PC-3 (cell line): ENCODE measurements at regions not wholly inside any gene's neighbourhood (a gene's known extent, or its start where the extent isn't known, plus 50 kb on each side); places are given as distances from the start of the nearest gene placed in this dataset.
A peak's percentile ranks its signal among the peaks of the same experiment; 100 is the strongest.

ENCODE experiments used
- ATAC-seq: fragments of 200-7000 bp; cut with Tn5 transposase; 2 replicates; pipeline ENCODE4 v1.9.1; 2020; ENCODE audit warnings: mild to moderate bottlenecking, moderate library complexity
- BruUV-seq: library from RNA; stranded (reverse); fragments of 400-500 nt; replicated peaks from 2 replicates; lab custom pipeline; 2021; lab: Mats Ljungman, UMichigan
- CTCF ChIA-PET: fragments of 300-600 bp; sonication (Branson Sonifier 250); formaldehyde crosslinking; loops from one replicate; lab custom pipeline; 2022; ENCODE audit warnings: antibody characterized with exemption; lab: Charles Lee
- POLR2A ChIA-PET: fragments of 300-600 bp; sonication (Branson Sonifier 250); formaldehyde crosslinking; loops from one replicate; lab custom pipeline; 2022; ENCODE audit warnings: antibody characterized with exemption; ENCODE audit not compliant: unreplicated experiment; lab: Charles Lee
- DNase-seq: peaks from one replicate; pipeline ENCODE4 v3.0.0-alpha.2; 2015
- H2AFZ ChIP-seq: fragments of 300-600 bp; sonication (generic); 2 replicates; pipeline ENCODE4 v1.6.0; 2016; ENCODE audit warnings: antibody characterized with exemption, low read length
- H3F3A ChIP-seq: fragments of 300-600 bp; sonication (generic); one replicate; pipeline ENCODE4 v1.6.0; 2017; ENCODE audit warnings: antibody characterized with exemption, low read length, control low read depth, mild to moderate bottlenecking; ENCODE audit not compliant: unreplicated experiment
- H3K27ac ChIP-seq: fragments of 300-600 bp; sonication (generic); 2 replicates; pipeline ENCODE4 v1.5.1; 2016; ENCODE audit warnings: mild to moderate bottlenecking, low read length
- H3K27me3 ChIP-seq: fragments of 300-600 bp; sonication (generic); 2 replicates; pipeline ENCODE4 v1.6.1; 2016; ENCODE audit warnings: low read length, mixed read lengths
- H3K36me3 ChIP-seq: fragments of 300-600 bp; sonication (generic); 2 replicates; pipeline ENCODE4 v1.6.1; 2016; ENCODE audit warnings: low read depth, mixed run types, low read length, mixed read lengths
- H3K4me1 ChIP-seq: fragments of 300-600 bp; sonication (generic); 2 replicates; pipeline ENCODE4 v1.5.1; 2016; ENCODE audit warnings: low read length; ENCODE audit not compliant: insufficient read depth
- H3K4me2 ChIP-seq: fragments of 300-600 bp; sonication (generic); 2 replicates; pipeline ENCODE4 v1.6.0; 2016; ENCODE audit warnings: low read length
- H3K4me3 ChIP-seq: fragments of 300-600 bp; sonication (generic); 2 replicates; pipeline ENCODE4 v1.5.1; 2016; ENCODE audit warnings: mild to moderate bottlenecking, low read length, mixed read lengths
- H3K79me2 ChIP-seq: fragments of 300-600 bp; sonication (generic); 2 replicates; pipeline ENCODE4 v1.6.1; 2017; ENCODE audit warnings: low read length, mixed read lengths
- H3K9ac ChIP-seq: fragments of 300-600 bp; sonication (generic); 2 replicates; pipeline ENCODE4 v1.6.0; 2016; ENCODE audit warnings: mild to moderate bottlenecking, low read length
- H3K9me2 ChIP-seq: fragments of 300-600 bp; sonication (generic); replicated peaks from 2 replicates; pipeline ENCODE4 v1.6.1; 2016; ENCODE audit warnings: mixed run types, low read length, mixed read lengths
- H3K9me3 ChIP-seq: fragments of 300-600 bp; sonication (generic); 2 replicates; pipeline ENCODE4 v1.6.1; 2016; ENCODE audit warnings: low read length, mixed read lengths
- H4K20me1 ChIP-seq: fragments of 300-600 bp; sonication (generic); 2 replicates; pipeline ENCODE4 v1.6.1; 2016; ENCODE audit warnings: low read length, mixed read lengths
- EZH2 ChIP-seq: fragments of 300-600 bp; sonication (generic); IDR thresholded peaks from one replicate; pipeline ENCODE4 v1.6.1; 2017; ENCODE audit warnings: antibody characterized with exemption, mild to moderate bottlenecking, low read length; ENCODE audit not compliant: unreplicated experiment
- EZH2phosphoT487 ChIP-seq: fragments of 300-600 bp; sonication (generic); IDR thresholded peaks from 2 replicates; pipeline ENCODE4 v1.6.1; 2018; ENCODE audit warnings: mild to moderate bottlenecking, antibody characterized with exemption, low read length, borderline replicate concordance
- intact Hi-C: fragments of 100-400 bp; cut with micrococcal nuclease; formaldehyde crosslinking; loops from 2 replicates; pipeline ENCODE4 v1.9.0; 2023
- TF ChIP-seq, protein P1 (sequence below): fragments of 300-600 bp; sonication (generic); conservative IDR thresholded peaks from 2 replicates; pipeline ENCODE4 v1.5.1; 2017; ENCODE audit warnings: antibody characterized with exemption, low read depth, mild to moderate bottlenecking, low read length

DNA sequence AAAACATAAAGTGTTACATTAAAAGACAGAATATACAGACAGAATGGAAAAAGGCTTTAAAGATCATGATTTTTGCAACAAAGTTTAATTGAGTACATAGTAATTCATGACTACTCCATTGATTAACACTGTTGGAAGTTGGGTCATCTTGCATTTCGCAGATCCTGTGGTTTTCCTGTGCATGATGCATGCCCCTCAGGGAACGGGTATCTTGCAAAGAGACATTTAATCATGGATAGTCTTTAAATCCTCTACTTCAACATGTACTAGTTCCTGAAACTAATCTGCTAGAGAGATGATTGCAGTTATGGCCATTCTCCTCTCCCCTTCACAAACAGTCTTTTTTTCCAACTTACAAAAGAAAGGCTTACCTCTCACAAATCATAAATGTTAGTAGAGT lies 155.6 kb upstream of the DSEL start:
- intact Hi-C loops: no loop called here
- Histone ChIP-seq H3K27ac (no peak overlapping the region), H3K4me3 (no peak overlapping the region), H3F3A (no peaks in the 10 kb centered on the region), H3K4me2 (no peak overlapping the region), H3K27me3 (no peaks in the 10 kb centered on the region), H2AFZ (no peak overlapping the region), H3K9ac (no peak overlapping the region), H3K4me1 (peaks cover 3% of the 10 kb centered on the region; the same call in 1 of the 2 replicates), H3K79me2 (no peaks in the 10 kb centered on the region), H3K36me3 (no peaks in the 10 kb centered on the region), H4K20me1 (no peaks in the 10 kb centered on the region), H3K9me3 (no peaks in the 10 kb centered on the region), H3K9me2 (no peaks in the 10 kb centered on the region)
- ChIA-PET CTCF (no interaction called here), POLR2A (no interaction called here)
- no TSS peak for BruUV-seq
- ATAC-seq (no peak), DNase-seq (peak; percentile 16)
- TF ChIP-seq EZH2 (no peak), EZH2phosphoT487 (no peak)
- TF ChIP-seq, protein P1, sequence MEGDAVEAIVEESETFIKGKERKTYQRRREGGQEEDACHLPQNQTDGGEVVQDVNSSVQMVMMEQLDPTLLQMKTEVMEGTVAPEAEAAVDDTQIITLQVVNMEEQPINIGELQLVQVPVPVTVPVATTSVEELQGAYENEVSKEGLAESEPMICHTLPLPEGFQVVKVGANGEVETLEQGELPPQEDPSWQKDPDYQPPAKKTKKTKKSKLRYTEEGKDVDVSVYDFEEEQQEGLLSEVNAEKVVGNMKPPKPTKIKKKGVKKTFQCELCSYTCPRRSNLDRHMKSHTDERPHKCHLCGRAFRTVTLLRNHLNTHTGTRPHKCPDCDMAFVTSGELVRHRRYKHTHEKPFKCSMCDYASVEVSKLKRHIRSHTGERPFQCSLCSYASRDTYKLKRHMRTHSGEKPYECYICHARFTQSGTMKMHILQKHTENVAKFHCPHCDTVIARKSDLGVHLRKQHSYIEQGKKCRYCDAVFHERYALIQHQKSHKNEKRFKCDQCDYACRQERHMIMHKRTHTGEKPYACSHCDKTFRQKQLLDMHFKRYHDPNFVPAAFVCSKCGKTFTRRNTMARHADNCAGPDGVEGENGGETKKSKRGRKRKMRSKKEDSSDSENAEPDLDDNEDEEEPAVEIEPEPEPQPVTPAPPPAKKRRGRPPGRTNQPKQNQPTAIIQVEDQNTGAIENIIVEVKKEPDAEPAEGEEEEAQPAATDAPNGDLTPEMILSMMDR: no peak

DNA sequence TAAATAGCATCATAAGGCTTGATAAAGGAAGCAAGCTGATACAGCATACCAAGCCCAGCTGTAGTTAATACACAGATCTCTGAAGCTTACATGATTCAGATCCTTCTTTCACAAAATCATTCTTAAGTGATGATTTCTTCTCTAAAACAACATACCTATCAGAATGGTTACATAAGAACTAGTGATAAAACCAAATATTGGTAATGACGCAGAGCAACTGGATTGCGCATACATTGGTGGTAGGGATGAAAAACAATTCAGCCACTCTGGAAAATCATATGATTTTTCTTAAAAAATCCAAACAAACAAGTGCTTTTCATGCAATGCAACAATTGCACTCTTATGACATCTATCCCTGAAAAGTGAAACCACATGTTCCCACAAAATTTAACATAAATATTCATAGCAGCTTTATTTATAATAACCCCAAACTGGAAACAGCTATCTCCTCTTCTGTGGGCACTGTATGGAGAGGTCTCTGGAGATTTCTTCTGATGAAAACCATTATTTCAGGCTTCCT lies 153.6 kb upstream of the DSEL start:
- ATAC-seq: no peak
- no peak overlapping the region for H3K27ac ChIP-seq
- H3K4me2 ChIP-seq: no peak overlapping the region
- TF ChIP-seq EZH2phosphoT487 (no peak), EZH2 (no peak)
- TF ChIP-seq, protein P1: no peak
- no peaks in the 10 kb centered on the region for H3K36me3 ChIP-seq
- no peak overlapping the region for H3K4me3 ChIP-seq
- H3K27me3 ChIP-seq: no peaks in the 10 kb centered on the region
- POLR2A ChIA-PET: no interaction called here
- DNase-seq: peak; percentile 32
- no peaks in the 10 kb centered on the region for H3K9me2 ChIP-seq
- H3K79me2 ChIP-seq: no peaks in the 10 kb centered on the region
- CTCF ChIA-PET: no interaction called here
- peaks cover 10% of the 10 kb centered on the region for H3K4me1 ChIP-seq
- H4K20me1 ChIP-seq: no peaks in the 10 kb centered on the region
- no peak overlapping the region for H2AFZ ChIP-seq
- H3F3A ChIP-seq: no peaks in the 10 kb centered on the region
- intact Hi-C loops: no loop called here
- BruUV-seq: no TSS peak
- no peaks in the 10 kb centered on the region for H3K9me3 ChIP-seq
- H3K9ac ChIP-seq: no peak overlapping the region

DNA sequence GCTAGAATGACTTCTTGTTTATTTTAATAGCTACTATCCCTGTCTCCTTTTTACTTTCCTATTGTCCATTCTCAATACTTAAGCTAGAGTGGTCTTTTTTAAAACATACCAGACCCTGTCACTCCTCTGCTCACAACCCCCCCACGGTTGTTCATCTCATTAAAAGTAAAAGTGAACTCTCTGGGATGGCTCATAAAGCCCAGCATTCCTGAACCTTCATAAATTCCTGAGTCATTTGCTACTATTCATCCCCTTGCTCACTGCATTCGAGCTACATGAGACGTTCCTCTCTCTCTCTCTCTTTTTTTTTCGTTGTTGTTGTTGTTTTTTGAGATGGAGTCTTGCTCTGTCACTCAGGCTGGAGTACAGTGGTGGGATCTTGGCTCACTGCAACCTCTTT lies 148.7 kb upstream of the DSEL start:
- BruUV-seq: no TSS peak
- H3K9ac ChIP-seq: no peak overlapping the region
- H4K20me1 ChIP-seq: no peaks in the 10 kb centered on the region
- H3F3A ChIP-seq: no peaks in the 10 kb centered on the region
- TF ChIP-seq EZH2 (no peak), EZH2phosphoT487 (no peak)
- TF ChIP-seq, protein P1: no peak
- H3K9me2 ChIP-seq: no peaks in the 10 kb centered on the region
- H3K4me3 ChIP-seq: no peak overlapping the region
- intact Hi-C loops: no loop called here
- H2AFZ ChIP-seq: peak overlapping the region; percentile 63
- H3K4me2 ChIP-seq: peak overlapping the region; percentile 9
- no peaks in the 10 kb centered on the region for H3K9me3 ChIP-seq
- no peaks in the 10 kb centered on the region for H3K79me2 ChIP-seq
- ATAC-seq (peak; percentile 72), DNase-seq (peak; percentile 75)
- no peaks in the 10 kb centered on the region for H3K27me3 ChIP-seq
- H3K27ac ChIP-seq: no peak overlapping the region
- POLR2A ChIA-PET: interaction anchor here (0.6 kb wide), 1 partner anchor 148 kb away, joined by 19 read pairs; no protein-coding TSS in a partner anchor
- CTCF ChIA-PET: interaction anchor here (0.8 kb wide), 1 partner anchor 149 kb away, joined by 3 read pairs; no protein-coding TSS in a partner anchor
- no peaks in the 10 kb centered on the region for H3K36me3 ChIP-seq
- peaks cover 10% of the 10 kb centered on the region for H3K4me1 ChIP-seq
